PC-3 (cell line): ENCODE measurements at regions not wholly inside any gene's neighbourhood (a gene's known extent, or its start where the extent isn't known, plus 50 kb on each side); places are given as distances from the start of the nearest gene placed in this dataset.

Source experiments
- CTCF ChIP-seq: fragments of 300-600 bp; sonication (generic); conservative IDR thresholded peaks from 2 replicates; pipeline ENCODE4 v1.5.1; 2017; ENCODE audit warnings: antibody characterized with exemption, low read depth, mild to moderate bottlenecking, low read length
- EZH2 ChIP-seq: fragments of 300-600 bp; sonication (generic); IDR thresholded peaks from one replicate; pipeline ENCODE4 v1.6.1; 2017; ENCODE audit warnings: antibody characterized with exemption, mild to moderate bottlenecking, low read length; ENCODE audit not compliant: unreplicated experiment
- EZH2phosphoT487 ChIP-seq: fragments of 300-600 bp; sonication (generic); IDR thresholded peaks from 2 replicates; pipeline ENCODE4 v1.6.1; 2018; ENCODE audit warnings: mild to moderate bottlenecking, antibody characterized with exemption, low read length, borderline replicate concordance

DNA sequence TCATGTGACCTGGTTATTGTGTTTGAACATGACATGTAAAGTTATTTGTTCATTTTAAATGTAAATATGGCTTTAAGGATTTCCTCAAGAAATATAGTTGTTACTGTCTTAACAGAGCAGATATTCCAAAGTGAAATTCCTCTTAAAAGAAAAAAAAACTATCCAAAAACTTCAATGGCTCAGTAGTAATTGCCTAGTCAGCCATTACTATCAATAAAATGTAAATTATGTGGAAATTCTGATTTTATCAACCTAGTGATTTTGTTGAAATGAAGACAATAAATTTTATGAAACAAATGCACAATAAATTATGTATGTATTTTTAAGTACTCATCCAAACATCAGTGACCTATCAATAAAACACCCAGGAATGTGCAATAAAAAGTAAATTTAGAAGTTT is 463.3 kb downstream of the TENT5A start:
- no peak for TF ChIP-seq CTCF
- no peak for TF ChIP-seq EZH2
- TF ChIP-seq EZH2phosphoT487, result no peak
